Uterus (tissue), 2 donors: ENCODE measurements at regions not wholly inside any gene's neighbourhood (a gene's known extent, or its start where the extent isn't known, plus 50 kb on each side); places are given as distances from the start of the nearest gene placed in this dataset.

Source experiments
- POLR2A ChIP-seq, 2 donors: fragments of 450-650 bp; IDR thresholded peaks; one replicate each; pipeline ENCODE4 v1.6.1; 2016; ENCODE audit warnings: antibody characterized with exemption in 2 of 2, mild to moderate bottlenecking in 1 of 2, moderate library complexity in 1 of 2
- TF ChIP-seq, protein P1 (sequence below), 4 experiments: fragments of 200-600 bp in 2 of 4; fragments of 450-650 bp in 2 of 4; sonication (generic) in 2 of 4; IDR thresholded peaks; one replicate each; pipeline ENCODE4 v1.5.1; 2016 to 2019; ENCODE audit warnings: antibody characterized with exemption in 4 of 4, mild to moderate bottlenecking in 2 of 4, moderate library complexity in 1 of 4

DNA sequence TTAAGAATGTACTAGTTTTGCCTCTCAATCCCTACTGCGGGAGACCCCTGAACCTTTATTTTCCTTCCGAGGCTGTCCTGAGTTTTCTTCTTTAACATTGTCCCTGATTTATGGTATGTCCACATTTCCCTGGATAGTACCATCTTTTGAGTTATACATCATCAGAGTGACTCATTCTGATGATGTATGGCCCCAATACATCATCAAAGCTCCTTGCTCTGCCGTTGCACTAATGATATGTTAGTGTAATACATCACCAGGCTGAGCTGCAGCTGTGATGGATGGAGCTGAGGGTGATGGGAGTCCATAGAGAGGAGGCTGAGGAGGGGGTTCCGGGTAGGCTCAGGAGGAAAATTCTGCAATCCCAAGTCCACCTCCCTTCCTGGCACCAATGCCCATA, 986.5 kb downstream of the KCNMA1 start:
- TF ChIP-seq, protein P1, sequence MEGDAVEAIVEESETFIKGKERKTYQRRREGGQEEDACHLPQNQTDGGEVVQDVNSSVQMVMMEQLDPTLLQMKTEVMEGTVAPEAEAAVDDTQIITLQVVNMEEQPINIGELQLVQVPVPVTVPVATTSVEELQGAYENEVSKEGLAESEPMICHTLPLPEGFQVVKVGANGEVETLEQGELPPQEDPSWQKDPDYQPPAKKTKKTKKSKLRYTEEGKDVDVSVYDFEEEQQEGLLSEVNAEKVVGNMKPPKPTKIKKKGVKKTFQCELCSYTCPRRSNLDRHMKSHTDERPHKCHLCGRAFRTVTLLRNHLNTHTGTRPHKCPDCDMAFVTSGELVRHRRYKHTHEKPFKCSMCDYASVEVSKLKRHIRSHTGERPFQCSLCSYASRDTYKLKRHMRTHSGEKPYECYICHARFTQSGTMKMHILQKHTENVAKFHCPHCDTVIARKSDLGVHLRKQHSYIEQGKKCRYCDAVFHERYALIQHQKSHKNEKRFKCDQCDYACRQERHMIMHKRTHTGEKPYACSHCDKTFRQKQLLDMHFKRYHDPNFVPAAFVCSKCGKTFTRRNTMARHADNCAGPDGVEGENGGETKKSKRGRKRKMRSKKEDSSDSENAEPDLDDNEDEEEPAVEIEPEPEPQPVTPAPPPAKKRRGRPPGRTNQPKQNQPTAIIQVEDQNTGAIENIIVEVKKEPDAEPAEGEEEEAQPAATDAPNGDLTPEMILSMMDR (IDR thresholded peaks at IDR 0.05) = no peak
- no peak for TF ChIP-seq POLR2A (IDR thresholded peaks at IDR 0.05)
